PC-9 (cell line): ENCODE measurements at regions not wholly inside any gene's neighbourhood (a gene's known extent, or its start where the extent isn't known, plus 50 kb on each side); places are given as distances from the start of the nearest gene placed in this dataset.

Source experiments
- CTCF ChIP-seq: fragments of 200-600 bp; sonication (generic); conservative IDR thresholded peaks from 2 replicates; pipeline ENCODE4 v1.6.1; 2017; ENCODE audit warnings: mixed run types, antibody characterized with exemption, mild to moderate bottlenecking, moderate library complexity
- EZH2 ChIP-seq: fragments of 200-600 bp; sonication (generic); IDR thresholded peaks from 2 replicates; pipeline ENCODE4 v1.8.0; 2017; ENCODE audit warnings: antibody characterized with exemption, low read depth

GRCh38 chr9:90521811-90522570, 120.6 kb downstream of the DIRAS2 start:
- TF ChIP-seq CTCF (no peak), EZH2 (no peak)
